Lung (tissue), 11 donors: ENCODE measurements at regions not wholly inside any gene's neighbourhood (a gene's known extent, or its start where the extent isn't known, plus 50 kb on each side); places are given as distances from the start of the nearest gene placed in this dataset.

Experiments used
- ATAC-seq: fragments of 200-7000 bp; cut with Tn5 transposase; one replicate; pipeline ENCODE4 v1.9.1; 2020; ENCODE audit warnings: moderate number of reproducible peaks; ENCODE audit not compliant: insufficient read depth, low FRiP score
- DNase-seq, 3 donors: peaks; one replicate each; pipeline ENCODE4 v3.0.0-alpha.2; 2013 to 2017
- H3K27ac ChIP-seq, 2 donors: one replicate each; pipeline ENCODE4 v1.5.1; 2013; ENCODE audit warnings: mild to moderate bottlenecking in 2 of 2, moderate library complexity in 2 of 2, control low read depth in 1 of 2, inconsistent platforms in 1 of 2, low read depth in 1 of 2, low read length in 1 of 2
- H3K27me3 ChIP-seq, 3 donors: one replicate each; pipeline ENCODE4 v1.5.1; 2013; ENCODE audit warnings: low read length in 2 of 3; ENCODE audit not compliant: control insufficient read depth in 3 of 3, insufficient read depth in 3 of 3
- H3K36me3 ChIP-seq, 4 donors: one replicate each; pipeline ENCODE4 v1.5.1; 2013; ENCODE audit warnings: low read length in 4 of 4, mild to moderate bottlenecking in 1 of 4, moderate library complexity in 1 of 4; ENCODE audit not compliant: control insufficient read depth in 4 of 4, insufficient read depth in 4 of 4
- H3K4me1 ChIP-seq, 5 donors: one replicate each; pipeline ENCODE4 v1.5.1; 2013; ENCODE audit warnings: low read length in 5 of 5, mild to moderate bottlenecking in 2 of 5, moderate library complexity in 1 of 5; ENCODE audit not compliant: control insufficient read depth in 5 of 5, insufficient read depth in 5 of 5
- H3K4me3 ChIP-seq: one replicate; pipeline ENCODE4 v1.5.1; 2013; ENCODE audit warnings: mild to moderate bottlenecking, control low read depth, moderate library complexity
- H3K9ac ChIP-seq, 2 donors: one replicate each; pipeline ENCODE4 v1.5.1; 2013; ENCODE audit warnings: low read length in 2 of 2, control low read depth in 1 of 2; ENCODE audit not compliant: insufficient read depth in 1 of 2
- H3K9me3 ChIP-seq, 4 donors: one replicate each; pipeline ENCODE4 v1.5.1; 2013; ENCODE audit warnings: low read length in 3 of 4, mild to moderate bottlenecking in 1 of 4, moderate library complexity in 1 of 4; ENCODE audit not compliant: control insufficient read depth in 4 of 4, insufficient read depth in 3 of 4
- CTCF ChIP-seq: IDR thresholded peaks from 2 replicates; pipeline ENCODE4 v1.5.1; 2012; ENCODE audit warnings: mild to moderate bottlenecking; ENCODE audit errors: control extremely low read depth, extremely low read depth
- WGBS, 2 donors: extraction: QIAGEN DNeasy Blood & Tissue Kit; methylation state at CpG; one replicate each; pipeline ENCODE4 v1.1.7; 2013; 5-methylcytosine and 5-hydroxymethylcytosine counted together
- donor health status: control.
- donor health status: control.
- donor health status: Bipolar disorder and iron deficiency.
- donor health status: healthy.
- donor health status: DM: yes; HTN: yes; CAD: no.

GRCh38 chr6:167664678-167665660, 161.7 kb upstream of the AFDN start:
- 73 to 74% methylated on average over 15 of the region's 15 CpGs for WGBS, 2 donors
- Histone ChIP-seq H3K27ac (no peak overlapping the region), H3K4me3 (no peak overlapping the region), H3K27me3 (no peaks in the 10 kb centered on the region), H3K36me3 (no peaks in the 10 kb centered on the region), H3K4me1 (peaks cover 0 to 27% (median 4%) of the 10 kb centered on the region in 5 donors), H3K9ac (no peak overlapping the region), H3K9me3 (no peaks in the 10 kb centered on the region)
- ATAC-seq (no peak), DNase-seq (no peak)
- no peak for TF ChIP-seq CTCF

DNA sequence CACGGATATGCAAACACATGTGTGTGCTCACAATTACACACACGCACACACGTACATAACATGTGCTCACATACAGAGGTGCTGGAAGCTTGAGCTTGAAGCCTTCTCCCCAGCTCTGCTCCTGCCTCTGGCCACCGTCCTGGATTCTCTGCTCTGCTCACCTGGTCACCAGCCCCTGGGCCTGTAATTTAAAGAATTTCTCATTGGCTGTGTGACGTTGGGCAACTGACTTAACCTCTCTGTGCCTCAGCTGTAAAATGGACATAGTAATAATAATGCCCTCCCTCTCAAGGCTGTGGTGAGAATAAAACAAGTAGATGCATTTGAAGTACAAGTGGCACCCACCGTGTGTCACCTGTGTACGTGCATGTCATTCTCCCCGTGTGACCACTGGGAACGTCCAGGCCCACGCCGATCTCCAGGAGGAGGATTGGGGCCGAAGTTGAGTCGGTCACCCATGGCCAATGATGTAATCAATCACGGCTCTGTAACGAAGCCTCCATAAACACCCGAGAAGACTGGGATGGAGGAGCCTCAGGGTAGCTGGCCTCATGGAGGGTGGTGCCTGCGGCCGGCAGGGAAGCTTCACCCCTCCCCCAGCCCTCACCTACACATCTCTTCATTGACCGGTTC, 160.9 kb upstream of the AFDN start:
- whole genome bisulfite sequencing, 2 donors = 85% methylated on average over 19 of the region's 19 CpGs
- ATAC-seq = no peak
- no peak overlapping the region for H3K4me3 ChIP-seq
- H3K27me3 ChIP-seq = no peaks in the 10 kb centered on the region
- peaks cover 0 to 27% (median 4%) of the 10 kb centered on the region in 5 donors for H3K4me1 ChIP-seq
- H3K36me3 ChIP-seq = no peaks in the 10 kb centered on the region
- no peak for DNase-seq
- TF ChIP-seq CTCF = no peak
- H3K27ac ChIP-seq = no peak overlapping the region
- no peak overlapping the region for H3K9ac ChIP-seq
- H3K9me3 ChIP-seq = no peaks in the 10 kb centered on the region

GRCh38 chr6:167666571-167667203, 160.0 kb upstream of the AFDN start:
- 85 to 88% methylated on average over 20 of the region's 20 CpGs for WGBS, 2 donors
- DNase-seq = no peak
- H3K36me3 ChIP-seq = no peaks in the 10 kb centered on the region

More at GRCh38 chr6:167666571-167667203, 160.0 kb upstream of the AFDN start:
- Histone ChIP-seq H3K27me3 (no peaks in the 10 kb centered on the region), H3K27ac (no peak overlapping the region), H3K9ac (no peak overlapping the region), H3K4me1 (peaks cover 0 to 26% (median 4%) of the 10 kb centered on the region in 5 donors), H3K9me3 (peaks cover 0 to under 1% (median 0%) of the 10 kb centered on the region in 4 donors), H3K4me3 (no peak overlapping the region)
- no peak for TF ChIP-seq CTCF
- no peak for ATAC-seq
